ENCODE measurements at regions not wholly inside any gene's neighbourhood (a gene's known extent, or its start where the extent isn't known, plus 50 kb on each side); places are given as distances from the start of the nearest gene placed in this dataset.

- no peaks in the 10 kb centered on the region for H3K36me3 ChIP-seq
- DNase-seq, result no peak
- no peaks in the 10 kb centered on the region for H3K4me1 ChIP-seq
- H3K27me3 ChIP-seq, result no peaks in the 10 kb centered on the region
- no peak overlapping the region for H3K4me3 ChIP-seq (ENCODE audit: low read depth, low read length)
- H3K9me3 ChIP-seq, result no peaks in the 10 kb centered on the region
- TF ChIP-seq CTCF (IDR thresholded peaks at IDR 0.05; ENCODE audit: low read depth, low read length), result no peak
Measured at GRCh38 chr17:13244513-13244912, 226.7 kb upstream of the ELAC2 start.

DNA sequence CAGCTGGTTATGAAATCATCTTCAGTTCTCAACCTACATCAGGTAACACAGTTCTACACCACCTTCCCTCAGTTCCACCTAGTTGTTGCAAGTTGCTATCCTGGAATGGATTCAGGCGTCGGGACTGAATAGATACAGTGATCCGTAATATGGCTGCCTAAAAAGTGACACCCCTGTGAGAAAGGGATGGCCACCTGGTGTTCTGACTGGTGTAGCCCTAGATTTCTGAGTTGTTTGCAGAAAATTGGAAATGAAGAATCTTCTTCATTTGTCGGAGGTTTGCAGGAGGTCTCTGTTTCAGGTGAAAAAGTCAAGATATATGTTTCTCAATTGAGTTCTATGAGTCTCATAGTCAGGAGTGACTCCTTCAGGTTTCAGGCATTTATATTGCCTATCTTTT is 225.8 kb upstream of the ELAC2 start:
- Histone ChIP-seq H3K36me3 (no peaks in the 10 kb centered on the region), H3K27me3 (no peaks in the 10 kb centered on the region)
- TF ChIP-seq CTCF (IDR thresholded peaks at IDR 0.05; ENCODE audit: low read depth, low read length), result no peak

GRCh38 chr17:13240851-13241250 is 223.0 kb upstream of the ELAC2 start:
- no peaks in the 10 kb centered on the region for H3K9me3 ChIP-seq
- H3K27me3 ChIP-seq, result no peaks in the 10 kb centered on the region
- H3K4me1 ChIP-seq, result no peaks in the 10 kb centered on the region
- no peak overlapping the region for H3K4me3 ChIP-seq (ENCODE audit: low read depth, low read length)
- no peak for DNase-seq
- no peaks in the 10 kb centered on the region for H3K36me3 ChIP-seq
- no peak for TF ChIP-seq CTCF (IDR thresholded peaks at IDR 0.05; ENCODE audit: low read depth, low read length)

More for the DNA sequence above, 225.8 kb upstream of the ELAC2 start:
- no peak overlapping the region for H3K4me3 ChIP-seq (ENCODE audit: low read depth, low read length)
- H3K4me1 ChIP-seq, result no peaks in the 10 kb centered on the region
- H3K9me3 ChIP-seq, result no peaks in the 10 kb centered on the region
- DNase-seq, result no peak

DNA sequence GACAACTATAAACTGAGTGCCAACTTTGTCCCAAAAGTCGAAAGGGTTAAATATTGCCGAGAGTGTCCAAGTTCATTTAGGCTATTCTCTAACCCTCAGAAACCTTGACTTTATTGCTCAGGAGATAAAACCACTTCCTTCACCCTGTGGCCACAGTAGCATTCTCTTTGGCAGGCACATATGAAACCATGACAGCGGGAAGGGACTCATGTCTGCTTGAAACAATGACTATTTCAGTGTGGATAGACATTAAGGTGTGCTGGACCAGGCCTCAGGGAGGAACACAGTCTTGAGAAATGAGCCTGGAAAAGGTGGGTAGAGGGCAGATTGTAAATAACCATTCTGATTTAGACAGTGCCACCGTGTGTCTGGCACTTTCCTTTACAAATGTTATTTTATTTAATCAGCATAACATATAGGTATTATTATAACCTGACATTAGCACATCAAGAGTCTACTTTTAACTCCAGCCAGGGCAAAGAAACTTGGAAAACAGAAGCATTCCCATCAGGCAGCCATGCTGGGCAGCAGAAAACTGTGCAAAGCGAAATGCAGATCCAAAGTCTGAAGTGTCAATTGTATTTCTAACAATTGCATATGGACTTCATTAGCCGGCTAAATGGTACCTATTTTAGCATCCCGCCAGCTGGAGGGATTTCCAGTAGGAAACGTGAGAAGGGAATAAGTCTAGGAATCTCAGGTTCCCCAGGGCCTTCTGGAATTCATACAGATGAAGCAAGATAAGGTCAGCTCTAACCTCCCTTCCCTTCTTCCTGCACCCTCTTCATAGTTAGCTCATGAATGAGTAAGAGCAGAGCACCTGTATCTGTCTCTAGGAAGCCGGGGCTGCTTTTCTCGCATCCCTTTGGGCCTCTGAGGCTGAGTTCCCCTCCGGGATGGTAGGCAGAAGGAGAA is 212.8 kb upstream of the ELAC2 start:
- DNase-seq, result no peak
- H3K4me3 ChIP-seq (ENCODE audit: low read depth, low read length), result no peak overlapping the region
- no peak for TF ChIP-seq CTCF (IDR thresholded peaks at IDR 0.05; ENCODE audit: low read depth, low read length)
- no peaks in the 10 kb centered on the region for H3K4me1 ChIP-seq
- no peaks in the 10 kb centered on the region for H3K36me3 ChIP-seq
- no peaks in the 10 kb centered on the region for H3K9me3 ChIP-seq
- no peaks in the 10 kb centered on the region for H3K27me3 ChIP-seq

DNA sequence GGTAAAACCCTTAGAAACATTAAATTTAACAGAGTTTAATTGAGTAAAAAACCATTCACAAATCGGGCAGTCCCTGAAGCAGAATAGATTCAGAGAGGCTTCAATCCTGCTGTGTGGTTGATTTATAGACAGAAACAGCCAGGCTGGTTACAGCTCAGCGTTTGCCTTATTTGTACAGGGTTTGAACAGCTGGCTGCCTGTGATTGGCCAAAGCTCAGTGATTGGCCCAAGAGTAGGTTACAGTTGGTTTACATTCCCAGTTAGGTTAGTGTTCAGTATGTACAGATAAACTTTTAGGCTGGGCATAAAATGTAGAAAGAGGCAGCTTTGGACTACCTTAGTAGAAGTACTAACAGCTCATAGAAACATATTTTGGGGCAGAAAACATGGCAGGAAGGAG is 210.4 kb upstream of the ELAC2 start:
- Histone ChIP-seq H3K9me3 (no peaks in the 10 kb centered on the region), H3K4me1 (no peaks in the 10 kb centered on the region), H3K27me3 (no peaks in the 10 kb centered on the region), H3K4me3 (ENCODE audit: low read depth, low read length) (no peak overlapping the region), H3K36me3 (no peaks in the 10 kb centered on the region)
- no peak for DNase-seq
- no peak for TF ChIP-seq CTCF (IDR thresholded peaks at IDR 0.05; ENCODE audit: low read depth, low read length)

- H3K4me3 ChIP-seq (ENCODE audit: low read depth, low read length), result no peak overlapping the region
- no peaks in the 10 kb centered on the region for H3K36me3 ChIP-seq
- TF ChIP-seq CTCF (IDR thresholded peaks at IDR 0.05; ENCODE audit: low read depth, low read length), result no peak
- no peaks in the 10 kb centered on the region for H3K9me3 ChIP-seq
- H3K4me1 ChIP-seq, result no peaks in the 10 kb centered on the region
- DNase-seq, result no peak
- H3K27me3 ChIP-seq, result no peaks in the 10 kb centered on the region
Measured at GRCh38 chr17:13222975-13223374, 205.1 kb upstream of the ELAC2 start.
